NB4 (cell line): ENCODE measurements at regions not wholly inside any gene's neighbourhood (a gene's known extent, or its start where the extent isn't known, plus 50 kb on each side); places are given as distances from the start of the nearest gene placed in this dataset.

Source experiments
- CTCF ChIP-seq: IDR thresholded peaks from one replicate; pipeline ENCODE4 v1.5.1; 2012; ENCODE audit warnings: low read depth, low read length
- MYC ChIP-seq: IDR thresholded peaks from 2 replicates; pipeline ENCODE4 v1.6.1; 2011; ENCODE audit warnings: low read depth, low read length
- POLR2A ChIP-seq: IDR thresholded peaks from 2 replicates; pipeline ENCODE4 v1.6.1; 2011; ENCODE audit warnings: mild to moderate bottlenecking; ENCODE audit not compliant: insufficient read length; ENCODE audit errors: extremely low read depth

- no peak for TF ChIP-seq POLR2A
- no peak for TF ChIP-seq CTCF
- no peak for TF ChIP-seq MYC
These were observed 297.4 kb downstream of the HNRNPD start for GRCh38 chr4:82076359-82076758.
